ENCODE measurements at regions not wholly inside any gene's neighbourhood (a gene's known extent, or its start where the extent isn't known, plus 50 kb on each side); places are given as distances from the start of the nearest gene placed in this dataset.

DNA sequence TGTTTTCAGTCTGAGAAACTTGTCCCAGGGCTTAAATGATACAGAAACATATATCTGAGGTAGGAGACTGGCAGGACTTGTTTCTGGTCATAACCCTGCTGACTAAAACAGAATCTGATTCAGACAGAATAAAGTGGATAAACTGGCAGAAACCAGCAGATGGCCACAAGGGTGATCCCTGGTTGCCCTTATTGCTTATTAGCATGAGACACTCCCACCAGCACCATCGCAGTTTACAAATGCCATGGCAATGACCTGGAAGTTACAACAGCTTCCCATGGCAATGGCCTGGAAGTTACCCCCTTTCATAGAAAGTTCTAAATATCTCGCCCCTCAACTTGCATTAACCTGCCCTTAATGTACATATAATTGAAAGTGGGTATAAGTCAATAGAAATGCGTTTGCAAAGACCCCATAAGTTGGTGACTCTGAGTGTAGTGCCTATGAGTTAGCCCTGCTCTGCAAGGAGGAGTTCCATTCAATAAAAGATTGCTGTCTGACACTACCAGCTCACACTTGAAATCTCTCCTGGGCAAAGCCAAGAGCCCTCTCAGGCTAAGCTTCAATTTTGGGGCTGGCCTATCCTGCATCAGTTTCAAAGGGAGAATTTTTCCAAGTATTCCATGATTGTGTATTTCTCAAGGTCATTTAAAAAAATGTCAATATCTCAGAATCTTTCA, 52.9 kb upstream of the PAGE5 start:
- TF ChIP-seq, protein P1, sequence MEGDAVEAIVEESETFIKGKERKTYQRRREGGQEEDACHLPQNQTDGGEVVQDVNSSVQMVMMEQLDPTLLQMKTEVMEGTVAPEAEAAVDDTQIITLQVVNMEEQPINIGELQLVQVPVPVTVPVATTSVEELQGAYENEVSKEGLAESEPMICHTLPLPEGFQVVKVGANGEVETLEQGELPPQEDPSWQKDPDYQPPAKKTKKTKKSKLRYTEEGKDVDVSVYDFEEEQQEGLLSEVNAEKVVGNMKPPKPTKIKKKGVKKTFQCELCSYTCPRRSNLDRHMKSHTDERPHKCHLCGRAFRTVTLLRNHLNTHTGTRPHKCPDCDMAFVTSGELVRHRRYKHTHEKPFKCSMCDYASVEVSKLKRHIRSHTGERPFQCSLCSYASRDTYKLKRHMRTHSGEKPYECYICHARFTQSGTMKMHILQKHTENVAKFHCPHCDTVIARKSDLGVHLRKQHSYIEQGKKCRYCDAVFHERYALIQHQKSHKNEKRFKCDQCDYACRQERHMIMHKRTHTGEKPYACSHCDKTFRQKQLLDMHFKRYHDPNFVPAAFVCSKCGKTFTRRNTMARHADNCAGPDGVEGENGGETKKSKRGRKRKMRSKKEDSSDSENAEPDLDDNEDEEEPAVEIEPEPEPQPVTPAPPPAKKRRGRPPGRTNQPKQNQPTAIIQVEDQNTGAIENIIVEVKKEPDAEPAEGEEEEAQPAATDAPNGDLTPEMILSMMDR (IDR thresholded peaks at IDR 0.05): no peak
- Histone ChIP-seq H3K27ac (no peak overlapping the region), H3K27me3 (no peaks in the 10 kb centered on the region), H3K36me3 (no peaks in the 10 kb centered on the region), H3K9me3 (no peaks in the 10 kb centered on the region), H3K4me3 (no peak overlapping the region), H3K4me1 (no peaks in the 10 kb centered on the region), H3K9ac (ENCODE audit: low read depth in 2 of 2, low read length in 2 of 2) (no peak overlapping the region)
- DNase-seq: no peak
- intact Hi-C loops (cut with DNase I): no loop called here

DNA sequence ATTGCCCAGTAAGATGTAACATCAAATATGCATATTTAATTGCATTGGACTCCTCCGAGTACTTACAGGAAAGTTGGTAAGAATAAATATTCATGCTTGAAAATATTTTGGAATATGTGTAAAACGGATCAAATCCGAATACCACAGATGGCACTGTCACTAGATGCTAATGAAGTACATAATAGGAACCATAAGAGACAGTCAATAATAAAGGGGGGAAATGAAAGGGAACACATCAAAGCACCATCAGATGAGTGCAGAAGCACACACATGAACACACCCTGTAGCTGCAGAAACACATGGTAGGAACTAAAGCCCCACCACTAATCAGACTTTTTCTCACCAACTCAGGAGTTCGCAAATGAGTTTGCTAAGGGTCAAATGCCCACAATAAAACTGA, 52.2 kb upstream of the PAGE5 start:
- no peaks in the 10 kb centered on the region for H3K36me3 ChIP-seq
- TF ChIP-seq, protein P1 (IDR thresholded peaks at IDR 0.05): no peak
- intact Hi-C loops (cut with DNase I): no loop called here

DNA sequence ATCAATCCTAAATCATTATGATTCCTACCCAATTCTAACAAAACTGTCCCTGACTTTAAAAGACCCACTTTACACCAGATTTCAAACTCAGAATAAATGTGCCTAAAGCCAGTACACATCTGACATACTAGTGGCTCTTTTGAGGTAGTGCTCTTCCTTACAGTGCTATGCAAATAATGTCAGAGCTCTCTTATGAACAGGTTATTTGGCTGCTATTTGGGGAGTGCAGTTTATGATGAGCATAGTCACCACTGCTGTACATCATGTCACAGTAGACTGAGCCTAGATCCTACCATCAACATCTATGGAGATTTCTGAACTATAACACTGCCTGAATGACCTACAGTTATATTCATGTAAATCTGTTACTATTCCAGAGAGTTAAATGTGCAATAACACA, 50.4 kb upstream of the PAGE5 start:
- TF ChIP-seq, protein P1 (IDR thresholded peaks at IDR 0.05): no peak
- no peak overlapping the region for H3K27ac ChIP-seq
- intact Hi-C loops (cut with DNase I): no loop called here
- H3K27me3 ChIP-seq: no peaks in the 10 kb centered on the region
- H3K36me3 ChIP-seq: no peaks in the 10 kb centered on the region
- H3K9me3 ChIP-seq: no peaks in the 10 kb centered on the region
- no peak for DNase-seq
- H3K9ac ChIP-seq (ENCODE audit: low read depth in 2 of 2, low read length in 2 of 2): no peak overlapping the region
- H3K4me1 ChIP-seq: no peaks in the 10 kb centered on the region
- H3K4me3 ChIP-seq: no peak overlapping the region

More for the DNA sequence above, 52.2 kb upstream of the PAGE5 start:
- Histone ChIP-seq H3K9me3 (no peaks in the 10 kb centered on the region), H3K9ac (ENCODE audit: low read depth in 2 of 2, low read length in 2 of 2) (no peak overlapping the region), H3K27me3 (no peaks in the 10 kb centered on the region), H3K27ac (no peak overlapping the region), H3K4me1 (no peaks in the 10 kb centered on the region), H3K4me3 (no peak overlapping the region)
- no peak for DNase-seq

All from colonic mucosa (tissue), 4 donors.